ENCODE measurements at regions not wholly inside any gene's neighbourhood (a gene's known extent, or its start where the extent isn't known, plus 50 kb on each side); places are given as distances from the start of the nearest gene placed in this dataset.

GRCh38 chr11:123251657-123252344 lies 56.8 kb upstream of the CLMP start:
- Mint-ChIP-seq H3K27me3 (ENCODE audit: low read depth, poor library complexity) (peaks cover 6% of the 10 kb centered on the region), H3K9me3 (peaks cover 4% of the 10 kb centered on the region), H3K36me3 (ENCODE audit: low read depth) (no peaks in the 10 kb centered on the region), H3K27ac (no peak overlapping the region), H3K4me1 (peaks cover 66% of the 10 kb centered on the region), H3K4me3 (no peak overlapping the region)
- TF ChIP-seq CTCF (IDR thresholded peaks at IDR 0.05), result no peak
- no peak for DNase-seq

GRCh38 chr11:123250892-123251656 lies 56.0 kb upstream of the CLMP start:
- no peak for DNase-seq
- no peak overlapping the region for H3K4me3 Mint-ChIP-seq
- H3K27me3 Mint-ChIP-seq (ENCODE audit: low read depth, poor library complexity), result peaks cover 6% of the 10 kb centered on the region
- H3K36me3 Mint-ChIP-seq (ENCODE audit: low read depth), result no peaks in the 10 kb centered on the region
- H3K4me1 Mint-ChIP-seq, result peaks cover 59% of the 10 kb centered on the region
- TF ChIP-seq CTCF (IDR thresholded peaks at IDR 0.05), result no peak
- H3K9me3 Mint-ChIP-seq, result peaks cover 4% of the 10 kb centered on the region
- no peak overlapping the region for H3K27ac Mint-ChIP-seq

- Mint-ChIP-seq H3K9me3 (peaks cover under 1% of the 10 kb centered on the region), H3K27ac (no peak overlapping the region), H3K27me3 (ENCODE audit: low read depth, poor library complexity) (peaks cover 2% of the 10 kb centered on the region), H3K36me3 (ENCODE audit: low read depth) (no peaks in the 10 kb centered on the region), H3K4me3 (no peak overlapping the region), H3K4me1 (peaks cover 45% of the 10 kb centered on the region)
- DNase-seq, result no peak
- no peak for TF ChIP-seq CTCF (IDR thresholded peaks at IDR 0.05)
Measured at GRCh38 chr11:123249354-123249753, 54.3 kb upstream of the CLMP start.

GRCh38 chr11:123247813-123248379 lies 52.8 kb upstream of the CLMP start:
- peaks cover 2% of the 10 kb centered on the region for H3K27me3 Mint-ChIP-seq (ENCODE audit: low read depth, poor library complexity)
- no peaks in the 10 kb centered on the region for H3K36me3 Mint-ChIP-seq (ENCODE audit: low read depth)
- no peaks in the 10 kb centered on the region for H3K9me3 Mint-ChIP-seq
- no peak for DNase-seq
- peaks cover 59% of the 10 kb centered on the region for H3K4me1 Mint-ChIP-seq
- no peak for TF ChIP-seq CTCF (IDR thresholded peaks at IDR 0.05)
- no peak overlapping the region for H3K27ac Mint-ChIP-seq
- no peak overlapping the region for H3K4me3 Mint-ChIP-seq

- no peak overlapping the region for H3K4me3 Mint-ChIP-seq
- H3K36me3 Mint-ChIP-seq (ENCODE audit: low read depth), result no peaks in the 10 kb centered on the region
- H3K9me3 Mint-ChIP-seq, result no peaks in the 10 kb centered on the region
- H3K27ac Mint-ChIP-seq, result no peak overlapping the region
- H3K27me3 Mint-ChIP-seq (ENCODE audit: low read depth, poor library complexity), result peaks cover 2% of the 10 kb centered on the region
- no peak for DNase-seq
- no peak for TF ChIP-seq CTCF (IDR thresholded peaks at IDR 0.05)
- peaks cover 63% of the 10 kb centered on the region for H3K4me1 Mint-ChIP-seq
Measured at GRCh38 chr11:123247496-123247799, 52.4 kb upstream of the CLMP start.
